CD4-positive, alpha-beta T cell treated with Interleukin-6 for 4 hours (primary cell): ENCODE measurements at regions not wholly inside any gene's neighbourhood (a gene's known extent, or its start where the extent isn't known, plus 50 kb on each side); places are given as distances from the start of the nearest gene placed in this dataset.

ENCODE experiments used
- DNase-seq: peaks from one replicate; pipeline ENCODE4 v3.0.0-alpha.2; 2020; ENCODE audit warnings: mixed read lengths

- no peak for DNase-seq
These were observed 171.3 kb downstream of the SNCA start for GRCh38 chr4:89665662-89666061.

- no peak for DNase-seq
These were observed 172.4 kb downstream of the SNCA start for GRCh38 chr4:89664521-89664920.

DNA sequence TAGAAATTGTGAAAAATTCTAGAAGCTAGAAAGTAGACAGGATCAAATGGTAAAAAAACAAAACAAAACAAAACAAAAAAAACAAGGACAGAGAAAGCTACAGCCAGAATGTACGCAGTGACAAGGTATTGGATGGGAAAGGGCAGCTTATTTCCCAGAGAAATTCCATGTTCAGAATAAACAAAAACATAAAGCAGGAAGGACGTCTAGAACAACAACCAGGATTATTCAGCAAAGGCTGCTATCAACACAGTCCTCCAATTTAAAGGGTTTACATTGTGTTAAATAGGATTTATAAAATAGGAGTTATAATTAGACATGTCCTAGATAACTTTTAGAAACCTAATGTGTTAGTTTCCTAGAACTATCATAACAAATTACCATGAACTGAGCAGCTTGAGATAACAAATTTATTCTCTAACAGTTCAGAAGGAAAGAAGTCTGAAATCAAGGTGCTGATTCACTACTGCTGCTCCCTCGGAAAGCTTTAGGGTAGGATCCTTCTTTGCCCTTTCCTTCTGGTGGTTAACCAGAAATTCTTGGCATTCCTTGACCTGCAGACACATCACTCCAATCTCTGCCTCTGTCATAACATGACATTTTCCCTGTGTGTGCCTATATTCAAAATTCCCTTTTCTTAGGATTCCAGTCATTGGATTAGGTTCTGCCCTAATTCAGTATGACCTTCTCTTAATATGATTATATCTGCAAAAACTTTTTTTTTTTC is 175.6 kb downstream of the SNCA start:
- no peak for DNase-seq

DNA sequence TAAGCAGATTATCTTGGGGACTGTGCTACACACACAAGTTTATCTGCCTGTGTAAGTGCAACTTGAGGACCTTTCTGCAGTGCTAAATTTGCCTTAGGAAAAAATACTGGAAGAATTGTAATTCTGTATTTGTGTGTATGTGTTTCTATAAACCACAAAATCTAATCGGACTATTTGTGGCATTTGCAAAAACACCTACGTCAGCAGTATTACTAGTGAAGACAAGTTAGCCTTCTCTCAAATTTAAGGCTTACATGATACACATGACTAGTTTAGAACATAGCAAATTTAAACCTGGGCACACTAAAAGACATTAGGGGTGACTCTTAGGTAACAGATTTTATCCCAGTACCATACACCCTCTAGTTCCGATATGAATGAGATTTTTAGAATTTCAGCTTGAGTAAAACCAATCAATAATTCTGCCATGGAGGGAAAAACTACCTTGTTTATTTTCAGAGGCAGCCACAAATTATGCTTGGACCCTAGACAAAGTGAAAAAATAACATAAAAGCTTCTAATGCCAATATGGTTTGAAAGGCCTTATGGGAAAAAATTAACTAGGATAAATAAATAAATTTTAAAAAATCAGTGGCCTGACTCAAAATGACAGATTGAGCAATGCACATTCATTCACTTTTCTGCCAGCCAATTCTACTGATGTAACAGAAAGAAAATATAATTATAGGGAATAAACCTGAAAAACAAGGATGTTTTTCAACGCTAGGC is 176.4 kb downstream of the SNCA start:
- DNase-seq: no peak

- DNase-seq: no peak
These were observed 178.3 kb downstream of the SNCA start for GRCh38 chr4:89658701-89659024.

DNA sequence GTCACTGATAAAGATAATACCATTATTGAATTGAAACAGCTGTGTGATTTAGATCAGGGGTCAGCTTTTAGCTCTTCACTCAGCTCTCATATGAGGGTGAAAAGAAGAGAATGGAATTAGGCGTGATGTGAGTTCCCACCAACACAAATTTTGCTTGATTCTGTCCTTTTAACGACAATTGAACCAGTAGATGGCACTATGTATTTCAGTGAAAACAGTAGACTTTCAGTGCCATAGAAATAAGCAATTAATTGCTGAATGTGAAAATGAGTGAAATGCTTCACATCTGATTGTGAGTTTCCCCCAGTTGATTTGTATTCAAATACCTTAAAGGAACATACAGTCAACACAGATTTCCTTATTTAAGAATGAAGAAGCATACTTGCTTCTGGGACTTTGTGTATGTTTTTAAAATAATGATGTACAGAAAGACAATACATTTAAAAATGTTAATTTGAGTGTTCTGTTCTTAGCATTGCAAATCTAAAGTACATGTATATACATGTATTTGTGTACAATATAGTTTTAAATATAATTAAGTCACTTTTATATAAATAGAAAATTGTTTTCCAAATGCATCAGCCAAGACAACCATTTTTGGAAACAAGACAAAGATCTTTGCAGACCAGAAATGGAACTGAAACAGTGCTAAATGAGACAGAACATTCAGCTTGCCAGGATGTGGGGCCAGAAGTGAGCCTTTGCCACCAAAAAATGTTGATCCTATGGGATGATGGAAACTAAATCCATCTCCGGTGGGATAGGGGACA is 178.8 kb downstream of the SNCA start:
- no peak for DNase-seq

GRCh38 chr4:89653012-89653411 is 183.9 kb downstream of the SNCA start:
- DNase-seq: no peak

- no peak for DNase-seq
These were observed 191.5 kb downstream of the SNCA start for GRCh38 chr4:89645482-89645881.

DNA sequence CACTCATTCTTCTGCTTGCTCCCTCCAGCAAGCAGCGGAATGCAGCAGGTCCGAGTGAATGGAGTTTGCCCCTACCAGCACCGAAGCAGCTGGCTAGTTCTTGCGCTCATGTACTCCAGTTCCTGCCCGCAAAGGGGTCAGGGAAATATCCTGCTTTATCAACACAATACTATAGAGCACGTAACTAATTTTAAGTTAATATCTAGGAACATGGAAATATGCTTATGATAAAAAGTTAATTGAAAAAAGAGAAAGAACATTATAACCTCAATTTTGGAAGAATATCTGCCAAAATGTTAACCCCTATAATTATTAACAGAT is 195.6 kb downstream of the SNCA start:
- DNase-seq: no peak

DNA sequence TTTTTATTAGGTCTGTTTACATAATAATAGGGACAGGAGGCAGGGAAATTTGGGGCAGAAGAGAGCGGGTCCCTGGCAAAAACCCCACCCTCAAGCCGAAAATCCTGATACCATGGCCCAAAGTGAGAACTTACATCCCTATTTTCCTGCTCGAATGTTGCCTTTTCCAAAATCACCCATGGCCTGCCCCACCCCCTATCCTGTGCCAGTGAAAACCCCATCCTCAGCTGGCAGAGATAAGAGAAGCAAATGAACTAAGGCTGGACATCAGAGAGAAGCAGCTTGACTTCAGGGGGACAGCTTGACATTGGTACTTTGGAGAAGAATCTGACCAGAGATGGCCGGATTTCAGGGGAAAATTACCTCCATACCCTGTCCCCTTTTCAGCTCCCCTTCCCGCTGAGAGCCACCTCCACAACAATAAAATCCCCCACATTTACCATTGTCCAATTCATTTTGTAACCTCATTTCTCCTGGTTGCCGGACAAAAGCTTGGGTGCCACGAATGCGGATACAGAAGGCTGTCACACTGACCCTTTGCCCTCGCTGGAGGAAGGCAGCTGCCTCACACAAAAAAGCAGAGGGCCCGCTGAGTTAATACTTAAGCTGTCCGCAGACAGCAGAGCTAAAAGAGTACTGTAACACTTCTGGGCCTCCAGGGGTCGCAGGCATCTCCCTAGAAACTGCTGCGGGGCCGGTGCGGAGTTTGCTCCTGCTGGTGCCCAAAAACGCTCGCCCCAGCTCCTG is 196.2 kb downstream of the SNCA start:
- DNase-seq: no peak

DNA sequence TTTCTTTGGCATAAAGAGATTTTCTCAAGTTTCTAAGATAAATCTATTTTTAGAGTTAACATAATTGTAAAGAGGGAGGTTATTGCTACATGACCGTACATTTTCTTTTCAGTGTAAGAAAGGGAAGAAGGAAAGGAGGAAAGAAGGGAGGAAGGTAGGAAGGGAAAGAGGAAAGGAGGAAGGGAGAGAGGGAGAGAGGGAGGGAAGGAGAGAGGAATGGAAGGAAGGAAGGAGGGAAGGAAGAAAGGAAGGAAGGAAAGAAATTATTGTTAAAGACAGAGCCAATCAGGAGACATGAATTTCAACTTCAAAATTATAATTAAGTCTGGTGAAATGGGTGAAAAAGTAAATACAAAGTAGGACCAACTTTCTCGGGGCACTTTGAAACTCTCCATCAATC is 197.6 kb downstream of the SNCA start:
- no peak for DNase-seq

DNA sequence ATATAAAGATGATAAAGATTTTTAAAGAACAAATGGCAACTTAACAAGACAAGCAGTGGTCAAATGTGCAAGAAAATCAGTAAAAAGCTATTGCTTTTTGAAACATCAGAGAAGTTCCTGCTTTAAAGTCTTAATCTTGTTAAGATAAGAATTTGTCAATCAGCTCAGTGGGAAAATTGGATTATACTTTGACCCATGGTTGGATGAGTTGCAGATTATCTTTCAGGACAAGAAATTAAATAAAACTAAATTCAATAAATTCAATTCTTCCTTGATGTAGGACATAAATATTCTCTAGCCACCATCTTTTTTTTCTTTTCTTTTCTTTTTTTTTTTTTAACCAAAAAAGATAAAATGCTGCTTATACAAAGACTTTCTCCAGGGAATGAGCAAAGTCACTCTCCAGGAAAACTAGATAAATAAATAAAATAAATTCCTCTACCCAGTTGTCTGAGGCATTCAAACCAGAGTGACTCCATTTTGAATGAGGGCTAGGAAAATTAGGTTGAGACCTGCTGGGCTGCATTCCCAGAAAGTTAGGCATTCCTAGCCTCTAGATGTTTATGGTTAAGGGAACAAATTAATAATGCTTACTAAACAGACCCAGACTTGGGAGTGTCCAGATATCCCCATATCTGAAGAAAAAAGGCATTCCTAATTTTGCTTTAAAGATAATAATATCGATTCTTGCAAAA is 211.2 kb downstream of the SNCA start:
- DNase-seq: no peak

- DNase-seq: no peak
These were observed 217.6 kb downstream of the SNCA start for GRCh38 chr4:89619206-89619962.

- no peak for DNase-seq
These were observed 218.8 kb downstream of the SNCA start for GRCh38 chr4:89618151-89618550.

DNA sequence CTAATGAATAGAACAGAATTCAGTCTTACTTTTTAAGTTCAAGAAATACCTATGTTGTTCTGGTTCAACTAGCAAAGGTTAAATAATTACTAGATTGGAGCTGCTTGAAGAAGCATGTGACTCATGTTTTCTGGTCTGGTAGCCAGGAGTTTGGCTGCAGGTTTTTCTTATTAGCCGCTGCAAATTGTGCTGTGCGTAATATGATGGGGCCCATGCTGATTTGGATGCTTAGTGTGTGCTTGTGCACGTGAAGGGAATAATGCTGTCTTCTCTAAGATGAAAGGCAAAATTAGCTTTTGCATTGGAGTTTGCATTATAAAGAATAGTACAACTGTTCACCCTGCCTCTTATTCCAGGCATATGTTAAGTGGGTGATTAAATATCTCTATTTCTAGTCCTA is 219.6 kb downstream of the SNCA start:
- no peak for DNase-seq

DNA sequence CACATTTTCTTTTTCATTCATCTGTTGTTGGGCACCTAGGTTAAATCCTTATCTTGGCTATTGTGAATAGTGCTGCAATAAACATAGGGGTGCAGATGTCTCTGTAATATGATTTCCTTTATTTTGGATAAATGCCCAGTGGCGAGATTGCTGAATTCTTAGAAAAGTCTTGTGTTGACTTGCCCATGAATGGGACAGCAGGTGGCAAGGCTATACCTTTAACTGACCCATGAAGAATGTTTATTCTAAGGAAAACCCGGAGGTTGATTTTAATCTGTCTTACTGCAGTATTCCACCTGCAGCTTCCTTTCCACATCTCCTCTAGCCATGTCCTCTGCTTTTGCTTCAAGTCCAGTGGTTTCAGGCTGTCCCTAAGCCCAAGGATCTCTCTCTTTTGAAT is 220.6 kb downstream of the SNCA start:
- DNase-seq: no peak

GRCh38 chr4:89615051-89615450 is 221.9 kb downstream of the SNCA start:
- no peak for DNase-seq

DNA sequence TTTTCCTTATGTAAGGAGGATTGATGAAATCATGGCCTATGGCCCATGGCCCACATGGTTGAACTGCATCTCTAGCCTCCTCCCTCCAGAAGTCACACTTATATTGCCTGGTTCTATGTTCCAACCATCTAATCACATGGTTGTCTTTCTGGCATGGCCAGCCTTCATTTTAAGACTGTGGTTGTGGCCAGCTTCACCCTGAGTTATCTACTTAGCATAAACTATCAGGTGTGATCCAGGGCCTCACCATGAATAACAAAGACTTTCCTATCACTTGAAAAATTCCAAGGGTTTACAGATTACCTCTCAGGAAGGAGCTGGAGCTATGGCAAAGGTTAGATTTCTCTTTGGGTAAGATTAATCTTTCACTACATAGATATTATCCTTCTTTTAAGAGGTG is 222.8 kb downstream of the SNCA start:
- no peak for DNase-seq

DNA sequence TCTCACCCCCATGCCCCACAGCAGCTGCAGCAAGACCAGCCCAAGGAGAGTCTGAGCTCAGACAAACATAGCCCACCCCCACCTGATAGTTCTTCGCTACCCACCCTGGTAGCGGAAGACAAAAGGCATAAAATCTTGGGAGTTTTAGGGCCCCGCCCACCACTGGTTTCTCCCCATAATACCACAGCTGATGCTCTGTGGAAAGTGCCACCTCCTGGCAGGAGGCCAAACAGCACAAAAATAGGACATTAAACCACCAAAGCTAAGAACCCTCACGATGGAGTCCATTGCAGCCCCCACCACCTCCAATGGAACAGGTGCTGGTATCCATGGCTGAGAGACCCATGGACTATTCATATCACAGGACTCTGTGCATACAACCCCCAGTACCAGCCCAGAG is 226.7 kb downstream of the SNCA start:
- peak; percentile 1 for DNase-seq

- DNase-seq: no peak
These were observed 227.2 kb downstream of the SNCA start for GRCh38 chr4:89609756-89610155.

GRCh38 chr4:89604951-89605350 is 232.0 kb downstream of the SNCA start:
- DNase-seq: no peak

- no peak for DNase-seq
These were observed 237.9 kb downstream of the SNCA start for GRCh38 chr4:89599026-89599425.
